HUES48 (cell line): ENCODE measurements at regions not wholly inside any gene's neighbourhood (a gene's known extent, or its start where the extent isn't known, plus 50 kb on each side); places are given as distances from the start of the nearest gene placed in this dataset.
"Not testable (repeated sequence)": the region's sequence is repeated elsewhere in the genome, so short reads cannot be mapped to it uniquely, and the experiment has no call there.

Experiments
- H3K27ac ChIP-seq: one replicate; pipeline ENCODE4 v1.7.0; 2013; ENCODE audit warnings: low read depth, low read length, inconsistent platforms
- H3K27me3 ChIP-seq: 2 replicates; pipeline ENCODE4 v1.6.1; 2013; ENCODE audit warnings: mild to moderate bottlenecking, low read length; ENCODE audit not compliant: control insufficient read depth, insufficient read depth
- H3K36me3 ChIP-seq: 2 replicates; pipeline ENCODE4 v1.6.1; 2013; ENCODE audit warnings: low read length; ENCODE audit not compliant: control insufficient read depth, insufficient read depth
- H3K4me1 ChIP-seq: 2 replicates; pipeline ENCODE4 v1.6.1; 2013; ENCODE audit warnings: mild to moderate bottlenecking, low read length; ENCODE audit not compliant: control insufficient read depth, insufficient read depth
- H3K4me3 ChIP-seq: 2 replicates; pipeline ENCODE4 v1.5.1; 2013; ENCODE audit warnings: mild to moderate bottlenecking, low read depth, low read length
- H3K9ac ChIP-seq: 2 replicates; pipeline ENCODE4 v1.6.1; 2013; ENCODE audit warnings: mild to moderate bottlenecking, low read depth, low read length, moderate library complexity
- H3K9me3 ChIP-seq: 2 replicates; pipeline ENCODE4 v1.6.1; 2013; ENCODE audit warnings: low read length; ENCODE audit not compliant: control insufficient read depth, insufficient read depth

DNA sequence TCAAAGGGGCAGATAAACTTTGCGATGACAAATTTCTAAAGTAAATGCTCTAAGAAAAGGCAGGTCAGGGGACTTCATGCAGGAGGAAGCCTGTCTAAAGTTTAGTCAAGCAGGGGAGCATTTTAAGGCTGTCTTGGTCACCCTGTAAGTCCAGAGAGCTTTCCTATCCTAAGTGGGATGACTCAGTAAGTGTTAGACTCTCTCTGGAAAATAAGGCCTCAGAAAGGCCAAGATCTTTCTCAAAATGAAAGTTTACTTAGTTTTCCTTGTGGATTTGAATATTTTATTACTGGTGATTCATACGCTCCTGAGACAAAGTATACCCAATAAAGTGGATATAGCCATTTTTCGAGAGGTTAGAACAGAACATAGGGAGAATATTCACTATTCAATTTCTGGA is 806.9 kb upstream of the CDH9 start:
- Histone ChIP-seq H3K4me3 (no peak overlapping the region), H3K9me3 (no peaks in the 10 kb centered on the region), H3K4me1 (no peaks in the 10 kb centered on the region), H3K9ac (no peak overlapping the region), H3K27ac (no peak overlapping the region), H3K27me3 (no peaks in the 10 kb centered on the region), H3K36me3 (no peaks in the 10 kb centered on the region)

- not testable (repeated sequence) for H3K4me3 ChIP-seq, H3K4me1 ChIP-seq, H3K27me3 ChIP-seq, H3K36me3 ChIP-seq, H3K27ac ChIP-seq, H3K9me3 ChIP-seq, H3K9ac ChIP-seq
Observed at GRCh38 chr5:27836704-27837103, 798.3 kb upstream of the CDH9 start.

DNA sequence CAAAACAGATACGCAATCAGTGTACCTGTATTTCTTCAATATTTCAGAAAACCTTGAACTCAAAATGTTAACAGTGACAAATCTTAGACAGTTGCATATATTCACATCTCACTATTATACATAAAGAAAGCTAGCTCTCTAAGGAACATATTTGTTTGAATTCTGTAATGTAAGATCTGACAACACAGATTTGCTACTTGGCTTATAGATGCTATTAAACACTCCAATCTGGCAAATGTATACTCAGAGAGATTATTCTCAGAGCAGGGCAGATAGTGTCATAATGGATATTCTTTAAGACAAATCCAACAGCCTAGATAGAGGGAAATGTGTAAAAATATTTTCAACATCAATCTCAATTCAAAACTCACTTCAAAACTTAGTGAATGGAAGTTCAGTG is 794.5 kb upstream of the CDH9 start:
- Histone ChIP-seq H3K9me3 (no peaks in the 10 kb centered on the region), H3K4me3 (no peak overlapping the region), H3K27ac (no peak overlapping the region), H3K27me3 (no peaks in the 10 kb centered on the region), H3K36me3 (no peaks in the 10 kb centered on the region), H3K4me1 (no peaks in the 10 kb centered on the region), H3K9ac (no peak overlapping the region)

GRCh38 chr5:27830546-27830945 is 792.2 kb upstream of the CDH9 start:
- Histone ChIP-seq H3K4me3 (no peak overlapping the region), H3K9ac (no peak overlapping the region), H3K27me3 (no peaks in the 10 kb centered on the region), H3K27ac (no peak overlapping the region), H3K4me1 (no peaks in the 10 kb centered on the region), H3K36me3 (no peaks in the 10 kb centered on the region), H3K9me3 (no peaks in the 10 kb centered on the region)

- Histone ChIP-seq H3K4me3 (no peak overlapping the region), H3K27me3 (no peaks in the 10 kb centered on the region), H3K9ac (no peak overlapping the region), H3K9me3 (no peaks in the 10 kb centered on the region), H3K4me1 (no peaks in the 10 kb centered on the region), H3K36me3 (no peaks in the 10 kb centered on the region), H3K27ac (no peak overlapping the region)
Observed at GRCh38 chr5:27821681-27822080, 783.3 kb upstream of the CDH9 start.

GRCh38 chr5:27818888-27819287 is 780.5 kb upstream of the CDH9 start:
- H3K4me3 ChIP-seq, result no peak overlapping the region
- no peak overlapping the region for H3K9ac ChIP-seq
- H3K36me3 ChIP-seq, result no peaks in the 10 kb centered on the region
- no peak overlapping the region for H3K27ac ChIP-seq
- no peaks in the 10 kb centered on the region for H3K27me3 ChIP-seq
- no peaks in the 10 kb centered on the region for H3K4me1 ChIP-seq
- H3K9me3 ChIP-seq, result no peaks in the 10 kb centered on the region

DNA sequence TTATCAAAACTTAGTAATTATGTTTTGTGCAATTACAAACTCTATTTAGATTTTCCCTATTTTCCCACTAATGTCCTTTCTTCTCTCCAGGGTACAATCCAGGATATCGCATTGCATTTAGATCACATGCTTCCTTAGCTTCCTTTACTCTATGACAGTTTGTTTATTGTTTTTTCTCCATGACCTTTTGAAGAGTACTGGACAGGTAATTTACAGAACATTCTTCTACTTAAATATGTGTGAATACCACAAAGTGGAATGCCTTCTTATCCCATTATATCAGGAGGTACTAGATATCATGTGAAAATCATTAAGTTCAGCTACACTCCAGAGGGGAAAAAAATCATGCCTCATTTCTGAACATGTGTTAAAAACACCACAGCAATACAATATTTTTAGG is 776.6 kb upstream of the CDH9 start:
- H3K4me3 ChIP-seq, result no peak overlapping the region
- no peaks in the 10 kb centered on the region for H3K9me3 ChIP-seq
- H3K4me1 ChIP-seq, result no peaks in the 10 kb centered on the region
- no peak overlapping the region for H3K27ac ChIP-seq
- H3K9ac ChIP-seq, result no peak overlapping the region
- no peaks in the 10 kb centered on the region for H3K36me3 ChIP-seq
- no peaks in the 10 kb centered on the region for H3K27me3 ChIP-seq

DNA sequence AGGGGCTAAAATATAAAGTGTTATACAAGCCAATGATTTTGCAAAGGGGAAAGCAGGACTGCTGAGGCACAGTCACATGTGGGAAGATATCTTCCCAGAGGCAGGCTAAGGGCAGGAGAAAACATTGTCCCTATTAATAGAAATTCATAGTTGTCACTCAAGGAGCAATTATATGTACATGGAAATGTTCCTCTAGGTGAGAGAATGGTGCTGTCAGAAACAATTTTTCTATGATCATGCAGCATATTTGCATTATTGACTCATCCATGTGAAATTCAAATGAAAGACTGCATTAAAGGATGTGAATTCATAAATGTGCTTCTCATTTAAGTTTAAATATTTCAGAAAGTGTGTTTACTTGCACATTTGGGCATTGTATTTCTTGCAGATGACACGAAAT is 775.9 kb upstream of the CDH9 start:
- Histone ChIP-seq H3K4me1 (no peaks in the 10 kb centered on the region), H3K9me3 (no peaks in the 10 kb centered on the region), H3K9ac (no peak overlapping the region), H3K27me3 (no peaks in the 10 kb centered on the region), H3K4me3 (no peak overlapping the region), H3K27ac (no peak overlapping the region), H3K36me3 (no peaks in the 10 kb centered on the region)

DNA sequence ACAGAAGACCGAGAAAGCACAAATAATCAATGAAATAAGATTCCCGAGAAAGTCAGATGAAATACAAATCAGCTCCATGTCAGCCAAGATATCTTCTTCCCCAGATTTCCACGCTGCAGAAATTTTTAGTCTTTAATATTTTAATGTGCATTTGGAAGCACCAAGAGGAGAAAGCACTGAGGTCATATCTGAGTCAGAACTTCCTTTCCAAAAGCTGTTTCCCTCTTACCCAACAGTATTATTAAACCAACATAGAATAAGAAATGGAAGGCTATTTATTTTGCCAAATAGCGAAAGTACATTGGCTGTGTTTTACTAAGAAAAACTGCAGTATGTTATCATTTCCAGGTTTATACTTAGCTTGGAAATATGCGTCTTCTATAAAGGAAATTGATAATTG is 772.1 kb upstream of the CDH9 start:
- Histone ChIP-seq H3K9me3 (no peaks in the 10 kb centered on the region), H3K27me3 (no peaks in the 10 kb centered on the region), H3K4me1 (no peaks in the 10 kb centered on the region), H3K27ac (no peak overlapping the region), H3K36me3 (no peaks in the 10 kb centered on the region), H3K4me3 (no peak overlapping the region), H3K9ac (no peak overlapping the region)

DNA sequence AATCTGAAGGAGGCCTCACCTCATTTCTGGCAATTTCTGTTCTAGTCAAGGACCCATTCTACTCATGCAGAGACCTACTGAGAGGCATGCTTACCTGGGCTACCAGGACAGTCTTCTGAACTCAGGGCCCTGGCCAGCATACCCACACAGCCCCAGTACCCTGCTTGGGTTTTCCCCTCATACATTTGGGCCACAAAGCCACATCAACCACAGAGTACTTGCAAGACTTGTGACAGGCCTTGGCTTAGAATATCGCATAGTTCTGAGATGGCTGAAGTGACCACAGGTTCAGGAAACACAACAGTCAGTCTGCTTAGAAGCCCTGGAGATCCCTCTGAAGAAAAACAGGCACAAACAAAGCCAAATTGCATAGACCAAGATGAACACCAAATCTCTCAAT is 758.8 kb upstream of the CDH9 start:
- no peak overlapping the region for H3K4me3 ChIP-seq
- no peaks in the 10 kb centered on the region for H3K36me3 ChIP-seq
- no peaks in the 10 kb centered on the region for H3K4me1 ChIP-seq
- no peaks in the 10 kb centered on the region for H3K9me3 ChIP-seq
- H3K27ac ChIP-seq, result no peak overlapping the region
- H3K27me3 ChIP-seq, result no peaks in the 10 kb centered on the region
- no peak overlapping the region for H3K9ac ChIP-seq

GRCh38 chr5:27788184-27788583 is 749.8 kb upstream of the CDH9 start:
- H3K9me3 ChIP-seq, result no peaks in the 10 kb centered on the region
- H3K4me1 ChIP-seq, result no peaks in the 10 kb centered on the region
- H3K9ac ChIP-seq, result no peak overlapping the region
- H3K27ac ChIP-seq, result no peak overlapping the region
- H3K36me3 ChIP-seq, result no peaks in the 10 kb centered on the region
- H3K27me3 ChIP-seq, result no peaks in the 10 kb centered on the region
- no peak overlapping the region for H3K4me3 ChIP-seq

DNA sequence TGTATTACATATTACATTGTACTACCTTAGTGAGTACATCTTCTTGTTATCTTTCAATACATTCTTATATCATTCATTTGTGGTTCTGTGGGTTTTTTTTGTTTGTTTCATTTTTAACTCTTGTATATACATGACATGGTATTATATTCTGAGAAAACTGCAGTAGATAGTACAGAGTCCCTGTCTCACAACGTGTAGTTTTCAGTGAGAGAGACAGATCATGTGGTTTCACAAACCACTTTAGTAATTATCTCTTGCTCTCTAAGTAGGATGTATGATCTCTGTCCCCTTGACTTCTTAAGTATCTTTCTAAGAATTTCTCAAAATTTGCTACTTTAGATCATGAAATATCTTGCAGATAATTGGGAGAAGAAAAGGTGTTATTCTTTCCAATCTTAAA is 745.9 kb upstream of the CDH9 start:
- H3K9me3 ChIP-seq, result no peaks in the 10 kb centered on the region
- H3K36me3 ChIP-seq, result no peaks in the 10 kb centered on the region
- no peak overlapping the region for H3K4me3 ChIP-seq
- no peaks in the 10 kb centered on the region for H3K4me1 ChIP-seq
- H3K27ac ChIP-seq, result no peak overlapping the region
- H3K9ac ChIP-seq, result no peak overlapping the region
- no peaks in the 10 kb centered on the region for H3K27me3 ChIP-seq
